Small intestine (tissue), 7 donors: ENCODE measurements at regions not wholly inside any gene's neighbourhood (a gene's known extent, or its start where the extent isn't known, plus 50 kb on each side); places are given as distances from the start of the nearest gene placed in this dataset.

Experiments used
- DNase-seq, 2 donors: peaks; one replicate each; pipeline versions ENCODE4 v3.0.0 to v3.0.0-alpha.2; 2013
- FAIRE-seq: peaks from 2 replicates; lab custom pipeline; 2012; peaks lifted over from hg19 to GRCh38; lab: Jason Lieb, UNC
- H3K27ac ChIP-seq, 3 donors: one replicate each; pipeline ENCODE4 v1.5.1; 2013; ENCODE audit warnings: low read length in 2 of 3, mild to moderate bottlenecking in 2 of 3, control low read depth in 1 of 3, inconsistent platforms in 1 of 3, low read depth in 1 of 3, moderate library complexity in 1 of 3
- H3K27me3 ChIP-seq, 3 donors: one replicate each; pipeline ENCODE4 v1.6.1; 2013; ENCODE audit warnings: low read length in 3 of 3, inconsistent platforms in 1 of 3; ENCODE audit not compliant: control insufficient read depth in 3 of 3, insufficient read depth in 3 of 3
- H3K36me3 ChIP-seq, 3 donors: one replicate each; pipeline ENCODE4 v1.6.1; 2013; ENCODE audit warnings: low read length in 3 of 3, inconsistent platforms in 1 of 3, low read depth in 1 of 3, mild to moderate bottlenecking in 1 of 3, moderate library complexity in 1 of 3; ENCODE audit not compliant: control insufficient read depth in 3 of 3, insufficient read depth in 2 of 3
- H3K4me1 ChIP-seq, 3 donors: one replicate each; pipeline ENCODE4 v1.6.1; 2013; ENCODE audit warnings: low read length in 2 of 3, inconsistent platforms in 1 of 3, low read depth in 1 of 3, mild to moderate bottlenecking in 1 of 3, moderate library complexity in 1 of 3; ENCODE audit not compliant: control insufficient read depth in 3 of 3, insufficient read depth in 2 of 3
- H3K4me3 ChIP-seq, 3 donors: one replicate each; pipeline ENCODE4 v1.5.1; 2013; ENCODE audit warnings: low read length in 3 of 3, control low read depth in 1 of 3, inconsistent platforms in 1 of 3, low read depth in 1 of 3, mild to moderate bottlenecking in 1 of 3, moderate library complexity in 1 of 3
- H3K9me3 ChIP-seq, 2 donors: one replicate each; pipeline ENCODE4 v1.6.1; 2013; ENCODE audit warnings: low read depth in 1 of 2, low read length in 1 of 2; ENCODE audit not compliant: control insufficient read depth in 2 of 2, insufficient read depth in 1 of 2
- WGBS, 3 donors: extraction: QIAGEN DNeasy Blood & Tissue Kit; methylation state at CpG; one replicate each; pipeline ENCODE4 v1.1.7; 2013; 5-methylcytosine and 5-hydroxymethylcytosine counted together
- donor health status: healthy with polysubstance abuse.
- donor health status: control.
- donor health status: control.
- donor health status: Bipolar disorder and iron deficiency.
- donor health status: healthy.

GRCh38 chr6:23647045-23647444 lies 479.0 kb upstream of the NRSN1 start:
- DNase-seq (no peak), FAIRE-seq (no peak)

GRCh38 chr6:23650676-23651075 lies 475.3 kb upstream of the NRSN1 start:
- no peak overlapping the region for H3K4me3 ChIP-seq
- no peaks in the 10 kb centered on the region for H3K36me3 ChIP-seq
- 18 to 55% (median 31%) methylated on average over 5 of the region's 5 CpGs for WGBS, 3 donors
- DNase-seq (peak; percentile 48 to 63), FAIRE-seq (no peak)
- no peak overlapping the region for H3K27ac ChIP-seq
- H3K9me3 ChIP-seq, result no peaks in the 10 kb centered on the region
- H3K27me3 ChIP-seq, result no peaks in the 10 kb centered on the region
- H3K4me1 ChIP-seq, result peaks cover 0 to 11% (median 6%) of the 10 kb centered on the region in 3 donors

More at GRCh38 chr6:23647045-23647444, 479.0 kb upstream of the NRSN1 start:
- Histone ChIP-seq H3K4me1 (no peaks in the 10 kb centered on the region), H3K4me3 (no peak overlapping the region), H3K9me3 (no peaks in the 10 kb centered on the region), H3K36me3 (no peaks in the 10 kb centered on the region), H3K27me3 (no peaks in the 10 kb centered on the region), H3K27ac (no peak overlapping the region)

GRCh38 chr6:23654745-23655144 lies 471.3 kb upstream of the NRSN1 start:
- no peaks in the 10 kb centered on the region for H3K27me3 ChIP-seq
- no peak for FAIRE-seq
- H3K9me3 ChIP-seq, result no peaks in the 10 kb centered on the region
- no peaks in the 10 kb centered on the region for H3K36me3 ChIP-seq
- H3K4me1 ChIP-seq, result peaks cover 0 to 25% (median 6%) of the 10 kb centered on the region in 3 donors
- WGBS, 3 donors, result 18 to 61% (median 30%) methylated on average over 6 of the region's 6 CpGs
- peak; percentile 65 to 86 for DNase-seq
- no peak overlapping the region for H3K4me3 ChIP-seq
- no peak overlapping the region for H3K27ac ChIP-seq

GRCh38 chr6:23655525-23655924 lies 470.5 kb upstream of the NRSN1 start:
- Histone ChIP-seq H3K36me3 (no peaks in the 10 kb centered on the region), H3K27ac (no peak overlapping the region), H3K4me3 (no peak overlapping the region), H3K4me1 (peaks cover 0 to 25% (median 6%) of the 10 kb centered on the region in 3 donors), H3K27me3 (no peaks in the 10 kb centered on the region), H3K9me3 (no peaks in the 10 kb centered on the region)
- no peak for FAIRE-seq
- 44 to 56% (median 49%) methylated on average over 3 of the region's 3 CpGs for WGBS, 3 donors
- DNase-seq, result no peak

GRCh38 chr6:23656255-23657194 lies 469.5 kb upstream of the NRSN1 start:
- FAIRE-seq (no peak), DNase-seq (peak; percentile 26 to 50)
- no peaks in the 10 kb centered on the region for H3K27me3 ChIP-seq
- H3K27ac ChIP-seq, result no peak overlapping the region
- WGBS, 3 donors, result 41 to 69% (median 55%) methylated on average over 14 of the region's 14 CpGs
- H3K4me1 ChIP-seq, result peaks cover 0 to 25% (median 6%) of the 10 kb centered on the region in 3 donors
- H3K9me3 ChIP-seq, result no peaks in the 10 kb centered on the region
- no peaks in the 10 kb centered on the region for H3K36me3 ChIP-seq
- no peak overlapping the region for H3K4me3 ChIP-seq

- DNase-seq (peak; percentile 42 to 64), FAIRE-seq (no peak)
- Histone ChIP-seq H3K4me1 (peaks cover 0 to 21% (median 3%) of the 10 kb centered on the region in 3 donors), H3K4me3 (no peak overlapping the region), H3K9me3 (no peaks in the 10 kb centered on the region), H3K27ac (no peak overlapping the region), H3K27me3 (no peaks in the 10 kb centered on the region), H3K36me3 (no peaks in the 10 kb centered on the region)
- 8 to 22% (median 15%) methylated on average over 2 of the region's 2 CpGs for WGBS, 3 donors
Observed at GRCh38 chr6:23659125-23659524, 466.9 kb upstream of the NRSN1 start.

GRCh38 chr6:23661549-23661948 lies 464.5 kb upstream of the NRSN1 start:
- H3K36me3 ChIP-seq, result no peaks in the 10 kb centered on the region
- WGBS, 3 donors, result 89 to 95% (median 94%) methylated on average over 4 of the region's 4 CpGs
- H3K27ac ChIP-seq, result no peak overlapping the region
- DNase-seq (no peak), FAIRE-seq (no peak)
- no peak overlapping the region for H3K4me3 ChIP-seq
- H3K4me1 ChIP-seq, result peaks cover 0 to 14% (median 0%) of the 10 kb centered on the region in 3 donors
- no peaks in the 10 kb centered on the region for H3K9me3 ChIP-seq
- no peaks in the 10 kb centered on the region for H3K27me3 ChIP-seq

- H3K36me3 ChIP-seq, result no peaks in the 10 kb centered on the region
- no peak overlapping the region for H3K4me3 ChIP-seq
- H3K27ac ChIP-seq, result no peak overlapping the region
- no peaks in the 10 kb centered on the region for H3K9me3 ChIP-seq
- peaks cover 0 to 5% (median 0%) of the 10 kb centered on the region in 3 donors for H3K4me1 ChIP-seq
- no peaks in the 10 kb centered on the region for H3K27me3 ChIP-seq
- WGBS, 3 donors, result 66 to 81% (median 70%) methylated on average over 3 of the region's 3 CpGs
- FAIRE-seq (no peak), DNase-seq (no peak)
Observed at GRCh38 chr6:23663096-23663495, 462.9 kb upstream of the NRSN1 start.
